ENCODE measurements at regions not wholly inside any gene's neighbourhood (a gene's known extent, or its start where the extent isn't known, plus 50 kb on each side); places are given as distances from the start of the nearest gene placed in this dataset.

DNA sequence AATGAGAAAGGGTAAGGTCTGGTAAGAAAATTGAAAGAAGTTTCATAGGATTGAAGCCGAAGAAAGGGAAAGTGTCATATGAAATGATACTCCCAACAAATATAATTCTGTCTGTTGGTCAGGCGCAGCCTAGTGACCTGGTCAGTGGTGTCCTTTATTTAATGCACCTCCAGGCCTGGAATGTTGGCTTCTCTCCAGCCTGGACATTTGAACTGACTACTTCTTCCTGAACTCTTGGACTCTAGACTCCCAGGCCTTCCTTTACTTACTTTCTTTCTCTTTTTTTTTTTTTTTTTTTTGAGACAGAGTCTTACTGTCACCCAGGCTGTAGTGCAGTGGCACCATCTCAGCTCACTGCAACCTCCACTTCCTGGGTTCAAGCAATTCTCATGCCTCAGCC, 1381.5 kb upstream of the WWC1 start:
- Histone ChIP-seq H3K9ac (ENCODE audit: insufficient read depth, low read length, poor library complexity, severe bottlenecking) (no peak overlapping the region), H3K36me3 (replicated peaks in 1 of 2; ENCODE audit: control insufficient read depth in 1 of 2, insufficient read depth in 2 of 2, low read length in 2 of 2) (no peaks in the 10 kb centered on the region), H3K27me3 (ENCODE audit: control insufficient read depth in 2 of 2, insufficient read depth in 2 of 2, low read length in 2 of 2) (no peaks in the 10 kb centered on the region), H3K4me3 (replicated peaks in 1 of 3; ENCODE audit: low read depth in 2 of 3, low read length in 3 of 3) (no peak overlapping the region), H3K4me2 (replicated peaks; ENCODE audit: extremely low read depth, low read length, poor library complexity, severe bottlenecking) (no peak overlapping the region), H3K9me3 (replicated peaks in 1 of 2; ENCODE audit: control insufficient read depth in 1 of 2, insufficient read depth in 1 of 2, low read length in 2 of 2) (no peaks in the 10 kb centered on the region), H3K79me2 (ENCODE audit: insufficient read depth, low read length) (no peaks in the 10 kb centered on the region), H3K27ac (ENCODE audit: low read depth in 1 of 2, low read length in 2 of 2) (no peak overlapping the region), H3K4me1 (ENCODE audit: control insufficient read depth in 1 of 2, insufficient read depth in 2 of 2, low read length in 2 of 2) (no peaks in the 10 kb centered on the region), H4K20me1 (ENCODE audit: insufficient read depth, low read length) (no peaks in the 10 kb centered on the region), H2AFZ (ENCODE audit: insufficient read depth, low read depth, low read length, poor library complexity, severe bottlenecking) (no peak overlapping the region)
- Mint-ChIP-seq H3K4me3 (no peak overlapping the region), H3K36me3 (no peaks in the 10 kb centered on the region), H3K27ac (no peak overlapping the region), H3K27me3 (ENCODE audit: low read depth in 3 of 3) (no peaks in the 10 kb centered on the region), H3K4me1 (no peaks in the 10 kb centered on the region), H3K9me3 (peaks cover 0 to 10% (median 5%) of the 10 kb centered on the region in 7 donors)
- intact Hi-C loops (cut with micrococcal nuclease) = no loop called here
- no peak for DNase-seq
- WGBS (ENCODE audit: insufficient coverage) = no CpG with 5 or more reads among the region's 2 CpGs
- TF ChIP-seq, protein P1, sequence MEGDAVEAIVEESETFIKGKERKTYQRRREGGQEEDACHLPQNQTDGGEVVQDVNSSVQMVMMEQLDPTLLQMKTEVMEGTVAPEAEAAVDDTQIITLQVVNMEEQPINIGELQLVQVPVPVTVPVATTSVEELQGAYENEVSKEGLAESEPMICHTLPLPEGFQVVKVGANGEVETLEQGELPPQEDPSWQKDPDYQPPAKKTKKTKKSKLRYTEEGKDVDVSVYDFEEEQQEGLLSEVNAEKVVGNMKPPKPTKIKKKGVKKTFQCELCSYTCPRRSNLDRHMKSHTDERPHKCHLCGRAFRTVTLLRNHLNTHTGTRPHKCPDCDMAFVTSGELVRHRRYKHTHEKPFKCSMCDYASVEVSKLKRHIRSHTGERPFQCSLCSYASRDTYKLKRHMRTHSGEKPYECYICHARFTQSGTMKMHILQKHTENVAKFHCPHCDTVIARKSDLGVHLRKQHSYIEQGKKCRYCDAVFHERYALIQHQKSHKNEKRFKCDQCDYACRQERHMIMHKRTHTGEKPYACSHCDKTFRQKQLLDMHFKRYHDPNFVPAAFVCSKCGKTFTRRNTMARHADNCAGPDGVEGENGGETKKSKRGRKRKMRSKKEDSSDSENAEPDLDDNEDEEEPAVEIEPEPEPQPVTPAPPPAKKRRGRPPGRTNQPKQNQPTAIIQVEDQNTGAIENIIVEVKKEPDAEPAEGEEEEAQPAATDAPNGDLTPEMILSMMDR (IDR thresholded peaks at IDR 0.05) = no peak

DNA sequence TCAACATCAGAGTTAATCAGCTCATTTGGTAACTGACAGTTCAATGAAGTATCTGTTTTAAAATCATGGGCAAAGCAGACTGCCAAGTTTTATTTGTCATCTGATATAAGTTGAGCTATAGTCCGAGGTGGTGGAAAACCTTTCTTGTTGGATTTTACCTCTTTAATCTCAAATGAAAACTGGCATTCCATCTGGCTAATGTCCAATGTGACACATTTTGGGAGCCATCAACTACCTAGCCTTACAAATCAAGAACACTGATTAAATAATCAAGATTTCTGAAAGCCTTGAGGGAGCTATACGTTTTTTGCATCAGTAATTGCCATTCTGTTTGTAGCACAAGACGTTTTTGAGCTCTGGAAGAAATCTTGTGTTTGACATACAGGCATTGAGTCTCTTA, 1380.5 kb upstream of the WWC1 start:
- TF ChIP-seq, protein P1 (IDR thresholded peaks at IDR 0.05) = no peak
- Histone ChIP-seq H3K79me2 (ENCODE audit: insufficient read depth, low read length) (no peaks in the 10 kb centered on the region), H3K4me3 (replicated peaks in 1 of 3; ENCODE audit: low read depth in 2 of 3, low read length in 3 of 3) (no peak overlapping the region), H3K36me3 (replicated peaks in 1 of 2; ENCODE audit: control insufficient read depth in 1 of 2, insufficient read depth in 2 of 2, low read length in 2 of 2) (no peaks in the 10 kb centered on the region), H3K27me3 (ENCODE audit: control insufficient read depth in 2 of 2, insufficient read depth in 2 of 2, low read length in 2 of 2) (no peaks in the 10 kb centered on the region), H3K9me3 (replicated peaks in 1 of 2; ENCODE audit: control insufficient read depth in 1 of 2, insufficient read depth in 1 of 2, low read length in 2 of 2) (no peaks in the 10 kb centered on the region), H3K27ac (ENCODE audit: low read depth in 1 of 2, low read length in 2 of 2) (no peak overlapping the region), H3K4me2 (replicated peaks; ENCODE audit: extremely low read depth, low read length, poor library complexity, severe bottlenecking) (no peak overlapping the region), H3K4me1 (ENCODE audit: control insufficient read depth in 1 of 2, insufficient read depth in 2 of 2, low read length in 2 of 2) (no peaks in the 10 kb centered on the region), H4K20me1 (ENCODE audit: insufficient read depth, low read length) (no peaks in the 10 kb centered on the region), H2AFZ (ENCODE audit: insufficient read depth, low read depth, low read length, poor library complexity, severe bottlenecking) (no peak overlapping the region), H3K9ac (ENCODE audit: insufficient read depth, low read length, poor library complexity, severe bottlenecking) (no peak overlapping the region)
- Mint-ChIP-seq H3K27me3 (ENCODE audit: low read depth in 3 of 3) (no peaks in the 10 kb centered on the region), H3K9me3 (peaks cover 0 to 10% (median 6%) of the 10 kb centered on the region in 7 donors), H3K36me3 (no peaks in the 10 kb centered on the region), H3K4me3 (no peak overlapping the region), H3K4me1 (no peaks in the 10 kb centered on the region), H3K27ac (no peak overlapping the region)
- 62% methylated on average over 2 of the region's 3 CpGs for WGBS (ENCODE audit: insufficient coverage)
- intact Hi-C loops (cut with micrococcal nuclease) = no loop called here
- no peak for DNase-seq

Measured in CD14-positive monocyte (primary cell).